ENCODE measurements at regions not wholly inside any gene's neighbourhood (a gene's known extent, or its start where the extent isn't known, plus 50 kb on each side); places are given as distances from the start of the nearest gene placed in this dataset.

DNA sequence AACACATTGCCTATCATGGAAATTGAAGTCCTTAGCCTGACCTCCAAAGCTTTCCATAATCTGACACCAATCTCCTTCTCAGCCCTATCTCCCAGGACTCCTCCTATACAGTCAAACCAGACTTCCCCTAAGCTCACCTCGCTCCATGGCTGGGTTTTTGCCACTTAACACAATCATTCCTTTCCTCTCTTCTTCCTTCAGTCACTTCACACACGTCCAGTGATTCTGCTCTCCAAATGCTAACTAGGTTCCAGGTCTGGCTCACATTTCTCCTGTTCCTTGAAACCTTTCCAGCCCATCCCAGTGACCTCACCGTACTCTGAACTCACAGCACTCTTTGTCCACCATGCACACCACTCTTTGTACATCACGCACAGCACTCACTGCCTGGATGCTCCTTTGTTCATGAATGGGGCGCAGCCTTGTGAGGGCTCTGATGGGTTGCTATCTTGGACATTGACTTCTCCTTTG, 98.4 kb downstream of the GLUL start (continued):
- TF ChIP-seq, protein P1, sequence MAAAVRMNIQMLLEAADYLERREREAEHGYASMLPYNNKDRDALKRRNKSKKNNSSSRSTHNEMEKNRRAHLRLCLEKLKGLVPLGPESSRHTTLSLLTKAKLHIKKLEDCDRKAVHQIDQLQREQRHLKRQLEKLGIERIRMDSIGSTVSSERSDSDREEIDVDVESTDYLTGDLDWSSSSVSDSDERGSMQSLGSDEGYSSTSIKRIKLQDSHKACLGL (CRISPR knock-in tag; IDR thresholded peaks at IDR 0.05; ENCODE audit: borderline replicate concordance, poor library complexity, severe bottlenecking): no peak
- TF ChIP-seq RBFOX2 (IDR thresholded peaks at IDR 0.05; ENCODE audit: low read depth, low read length) (no peak), ELF4 (CRISPR knock-in tag; IDR thresholded peaks at IDR 0.05) (0 out of 2 replicates have a peak, but pooled peaks have one; percentile 34), SMARCA5 (IDR thresholded peaks at IDR 0.05) (0 out of 2 replicates have a peak, but pooled peaks have one; percentile 30), MXI1 (IDR thresholded peaks at IDR 0.05; ENCODE audit: low read depth, low read length) (no peak), ZNF551 (CRISPR knock-in tag; IDR thresholded peaks at IDR 0.05) (no peak), ZNF316 (IDR thresholded peaks at IDR 0.05) (no peak), ZNF583 (CRISPR knock-in tag; IDR thresholded peaks at IDR 0.05) (no peak), ZSCAN32 (CRISPR knock-in tag; IDR thresholded peaks at IDR 0.05) (no peak), TRIM28 (IDR thresholded peaks at IDR 0.05) (no peak), HDAC2 (IDR thresholded peaks at IDR 0.05) (peak; percentile 36; the same call in 1 of the 2 replicates), NFIX (CRISPR knock-in tag; IDR thresholded peaks at IDR 0.05; ENCODE audit: low read depth) (no peak), HNRNPH1 (optimal IDR thresholded peaks at IDR 0.05; ENCODE audit: low read depth, low read length) (no peak), MTA2 (IDR thresholded peaks at IDR 0.05; ENCODE audit: low read depth) (no peak), EHMT2 (IDR thresholded peaks at IDR 0.05) (0 out of 2 replicates have a peak, but pooled peaks have one; percentile 48), SAFB (IDR thresholded peaks at IDR 0.05; ENCODE audit: borderline replicate concordance, low read depth, low read length) (no peak), MAZ (CRISPR knock-in tag; conservative IDR thresholded peaks at IDR 0.05 in 1 of 2, IDR thresholded peaks at IDR 0.05 in 1 of 2) (no peak), EWSR1 (IDR thresholded peaks at IDR 0.05; ENCODE audit: borderline replicate concordance, low read depth, partially characterized antibody) (no peak)
- TF ChIP-seq, protein P2, sequence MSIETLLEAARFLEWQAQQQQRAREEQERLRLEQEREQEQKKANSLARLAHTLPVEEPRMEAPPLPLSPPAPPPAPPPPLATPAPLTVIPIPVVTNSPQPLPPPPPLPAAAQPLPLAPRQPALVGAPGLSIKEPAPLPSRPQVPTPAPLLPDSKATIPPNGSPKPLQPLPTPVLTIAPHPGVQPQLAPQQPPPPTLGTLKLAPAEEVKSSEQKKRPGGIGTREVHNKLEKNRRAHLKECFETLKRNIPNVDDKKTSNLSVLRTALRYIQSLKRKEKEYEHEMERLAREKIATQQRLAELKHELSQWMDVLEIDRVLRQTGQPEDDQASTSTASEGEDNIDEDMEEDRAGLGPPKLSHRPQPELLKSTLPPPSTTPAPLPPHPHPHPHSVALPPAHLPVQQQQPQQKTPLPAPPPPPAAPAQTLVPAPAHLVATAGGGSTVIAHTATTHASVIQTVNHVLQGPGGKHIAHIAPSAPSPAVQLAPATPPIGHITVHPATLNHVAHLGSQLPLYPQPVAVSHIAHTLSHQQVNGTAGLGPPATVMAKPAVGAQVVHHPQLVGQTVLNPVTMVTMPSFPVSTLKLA (conservative IDR thresholded peaks at IDR 0.05): no peak
- TF ChIP-seq, protein P3, sequence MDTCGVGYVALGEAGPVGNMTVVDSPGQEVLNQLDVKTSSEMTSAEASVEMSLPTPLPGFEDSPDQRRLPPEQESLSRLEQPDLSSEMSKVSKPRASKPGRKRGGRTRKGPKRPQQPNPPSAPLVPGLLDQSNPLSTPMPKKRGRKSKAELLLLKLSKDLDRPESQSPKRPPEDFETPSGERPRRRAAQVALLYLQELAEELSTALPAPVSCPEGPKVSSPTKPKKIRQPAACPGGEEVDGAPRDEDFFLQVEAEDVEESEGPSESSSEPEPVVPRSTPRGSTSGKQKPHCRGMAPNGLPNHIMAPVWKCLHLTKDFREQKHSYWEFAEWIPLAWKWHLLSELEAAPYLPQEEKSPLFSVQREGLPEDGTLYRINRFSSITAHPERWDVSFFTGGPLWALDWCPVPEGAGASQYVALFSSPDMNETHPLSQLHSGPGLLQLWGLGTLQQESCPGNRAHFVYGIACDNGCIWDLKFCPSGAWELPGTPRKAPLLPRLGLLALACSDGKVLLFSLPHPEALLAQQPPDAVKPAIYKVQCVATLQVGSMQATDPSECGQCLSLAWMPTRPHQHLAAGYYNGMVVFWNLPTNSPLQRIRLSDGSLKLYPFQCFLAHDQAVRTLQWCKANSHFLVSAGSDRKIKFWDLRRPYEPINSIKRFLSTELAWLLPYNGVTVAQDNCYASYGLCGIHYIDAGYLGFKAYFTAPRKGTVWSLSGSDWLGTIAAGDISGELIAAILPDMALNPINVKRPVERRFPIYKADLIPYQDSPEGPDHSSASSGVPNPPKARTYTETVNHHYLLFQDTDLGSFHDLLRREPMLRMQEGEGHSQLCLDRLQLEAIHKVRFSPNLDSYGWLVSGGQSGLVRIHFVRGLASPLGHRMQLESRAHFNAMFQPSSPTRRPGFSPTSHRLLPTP (IDR thresholded peaks at IDR 0.05; ENCODE audit: borderline replicate concordance, extremely low read depth, insufficient read length): no peak
- TF ChIP-seq, protein P4, sequence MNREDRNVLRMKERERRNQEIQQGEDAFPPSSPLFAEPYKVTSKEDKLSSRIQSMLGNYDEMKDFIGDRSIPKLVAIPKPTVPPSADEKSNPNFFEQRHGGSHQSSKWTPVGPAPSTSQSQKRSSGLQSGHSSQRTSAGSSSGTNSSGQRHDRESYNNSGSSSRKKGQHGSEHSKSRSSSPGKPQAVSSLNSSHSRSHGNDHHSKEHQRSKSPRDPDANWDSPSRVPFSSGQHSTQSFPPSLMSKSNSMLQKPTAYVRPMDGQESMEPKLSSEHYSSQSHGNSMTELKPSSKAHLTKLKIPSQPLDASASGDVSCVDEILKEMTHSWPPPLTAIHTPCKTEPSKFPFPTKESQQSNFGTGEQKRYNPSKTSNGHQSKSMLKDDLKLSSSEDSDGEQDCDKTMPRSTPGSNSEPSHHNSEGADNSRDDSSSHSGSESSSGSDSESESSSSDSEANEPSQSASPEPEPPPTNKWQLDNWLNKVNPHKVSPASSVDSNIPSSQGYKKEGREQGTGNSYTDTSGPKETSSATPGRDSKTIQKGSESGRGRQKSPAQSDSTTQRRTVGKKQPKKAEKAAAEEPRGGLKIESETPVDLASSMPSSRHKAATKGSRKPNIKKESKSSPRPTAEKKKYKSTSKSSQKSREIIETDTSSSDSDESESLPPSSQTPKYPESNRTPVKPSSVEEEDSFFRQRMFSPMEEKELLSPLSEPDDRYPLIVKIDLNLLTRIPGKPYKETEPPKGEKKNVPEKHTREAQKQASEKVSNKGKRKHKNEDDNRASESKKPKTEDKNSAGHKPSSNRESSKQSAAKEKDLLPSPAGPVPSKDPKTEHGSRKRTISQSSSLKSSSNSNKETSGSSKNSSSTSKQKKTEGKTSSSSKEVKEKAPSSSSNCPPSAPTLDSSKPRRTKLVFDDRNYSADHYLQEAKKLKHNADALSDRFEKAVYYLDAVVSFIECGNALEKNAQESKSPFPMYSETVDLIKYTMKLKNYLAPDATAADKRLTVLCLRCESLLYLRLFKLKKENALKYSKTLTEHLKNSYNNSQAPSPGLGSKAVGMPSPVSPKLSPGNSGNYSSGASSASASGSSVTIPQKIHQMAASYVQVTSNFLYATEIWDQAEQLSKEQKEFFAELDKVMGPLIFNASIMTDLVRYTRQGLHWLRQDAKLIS (CRISPR knock-in tag; IDR thresholded peaks at IDR 0.05): no peak

All from K562 (cell line).